GM12878 (cell line): ENCODE measurements at regions not wholly inside any gene's neighbourhood (a gene's known extent, or its start where the extent isn't known, plus 50 kb on each side); places are given as distances from the start of the nearest gene placed in this dataset.

Experiments
- ATAC-seq: fragments of 200-7000 bp; cut with Tn5 transposase; 3 replicates; pipeline ENCODE4 v1.9.1; 2020; ENCODE audit warnings: mild to moderate bottlenecking, moderate library complexity
- BruUV-seq: library from RNA; stranded (reverse); fragments of 400-500 nt; replicated peaks from 2 replicates; lab custom pipeline; 2021; lab: Mats Ljungman, UMichigan
- CTCF ChIA-PET: fragments of 300-600 bp; sonication (Branson Sonifier 250); formaldehyde crosslinking; extraction: SDS; loops from one replicate; lab custom pipeline; 2021; ENCODE audit warnings: inconsistent platforms; lab: Yijun Ruan, JAX
- POLR2A ChIA-PET: fragments of 350-600 bp; formaldehyde crosslinking; extraction: SDS; loops from one replicate; lab custom pipeline; 2021; ENCODE audit warnings: inconsistent platforms; lab: Charles Lee
- RAD21 ChIA-PET: fragments of 300-600 bp; sonication (Branson Sonifier 250); formaldehyde crosslinking; loops from one replicate; lab custom pipeline; 2023; ENCODE audit warnings: antibody characterized with exemption; ENCODE audit not compliant: unreplicated experiment; lab: Charles Lee
- SMC1A ChIA-PET: fragments of 300-600 bp; sonication (Branson Sonifier 250); formaldehyde crosslinking; loops from one replicate; lab custom pipeline; 2023; ENCODE audit not compliant: unreplicated experiment, uncharacterized antibody; lab: Charles Lee
- DNase-seq: peaks from one replicate; pipeline ENCODE4 v3.0.0-alpha.2; 2011; ENCODE audit warnings: low read depth, low spot score
- FAIRE-seq: peaks from 3 replicates; lab custom pipeline; 2011; peaks lifted over from hg19 to GRCh38; lab: Jason Lieb, UNC
- H2AFZ ChIP-seq: 2 replicates; pipeline ENCODE4 v1.6.0; 2011; ENCODE audit warnings: low read depth, low read length, control low read depth; ENCODE audit not compliant: control insufficient read depth
- H3K27ac ChIP-seq: 2 replicates; pipeline ENCODE4 v1.5.1; 2011; ENCODE audit warnings: control low read depth; ENCODE audit not compliant: control insufficient read depth, insufficient read depth
- H3K27me3 ChIP-seq, 2 experiments: replicated peaks in 1 of 2; 2 replicates each; pipeline versions ENCODE4 v1.6.0 to v1.6.1; 2011; ENCODE audit warnings: low read length in 1 of 2; ENCODE audit not compliant: control insufficient read depth in 2 of 2, insufficient read depth in 2 of 2
- H3K36me3 ChIP-seq, 2 experiments: 2 replicates each; pipeline ENCODE4 v1.5.1; 2011; ENCODE audit warnings: low read length in 1 of 2; ENCODE audit not compliant: control insufficient read depth in 2 of 2, insufficient read depth in 2 of 2
- H3K4me1 ChIP-seq: 2 replicates; pipeline ENCODE4 v1.6.1; 2011; ENCODE audit warnings: mild to moderate bottlenecking, low read length, moderate library complexity, mixed read lengths; ENCODE audit not compliant: control insufficient read depth, insufficient read depth
- H3K4me2 ChIP-seq: 2 replicates; pipeline ENCODE4 v1.6.0; 2011; ENCODE audit warnings: control low read depth; ENCODE audit not compliant: control insufficient read depth, insufficient read depth
- H3K4me3 ChIP-seq: fragments of 200-600 bp; sonication (generic); 2 replicates; pipeline ENCODE4 v1.5.1; 2016
- H3K79me2 ChIP-seq: 2 replicates; pipeline ENCODE4 v1.6.0; 2011; ENCODE audit warnings: low read length; ENCODE audit not compliant: control insufficient read depth, insufficient read depth
- H3K9ac ChIP-seq: 2 replicates; pipeline ENCODE4 v1.8.0; 2011; ENCODE audit warnings: low read length, control low read depth, mixed read lengths; ENCODE audit not compliant: control insufficient read depth, insufficient read depth
- H3K9me3 ChIP-seq: replicated peaks from 3 replicates; pipeline ENCODE4 v1.5.1; 2011; ENCODE audit warnings: mild to moderate bottlenecking, low read length; ENCODE audit not compliant: control insufficient read depth, insufficient read depth
- H4K20me1 ChIP-seq: 2 replicates; pipeline ENCODE4 v1.6.0; 2011; ENCODE audit not compliant: control insufficient read depth, insufficient read depth
- ATF3 ChIP-seq: IDR thresholded peaks from 2 replicates; pipeline ENCODE4 v1.6.1; 2011; ENCODE audit warnings: low read depth, mild to moderate bottlenecking, low read length, moderate library complexity, borderline replicate concordance; ENCODE audit errors: extremely low read depth
- BCL3 ChIP-seq: IDR thresholded peaks from 2 replicates; pipeline ENCODE4 v1.6.1; 2011; ENCODE audit warnings: borderline replicate concordance, low read depth, mild to moderate bottlenecking, moderate library complexity, low read length; ENCODE audit not compliant: insufficient read depth, poor library complexity, severe bottlenecking
- BCLAF1 ChIP-seq: fragments of 450-650 bp; IDR thresholded peaks from 2 replicates; pipeline ENCODE4 v1.6.1; 2017; ENCODE audit warnings: antibody characterized with exemption, mild to moderate bottlenecking, moderate library complexity
- HCFC1 ChIP-seq: fragments of 150-350 bp; IDR thresholded peaks from 2 replicates; pipeline ENCODE4 v1.6.1; 2014; ENCODE audit warnings: low read length
- HDAC2 ChIP-seq: fragments of 200-600 bp; sonication (generic); IDR thresholded peaks from 2 replicates; pipeline ENCODE4 v1.6.1; 2017
- IKZF2 ChIP-seq, 2 experiments: fragments of 450-650 bp; IDR thresholded peaks; 2 replicates each; pipeline ENCODE4 v1.6.1; 2017; ENCODE audit warnings: mild to moderate bottlenecking in 2 of 2, moderate library complexity in 2 of 2
- JUNB ChIP-seq: IDR thresholded peaks from 2 replicates; pipeline ENCODE4 v1.6.1; 2016; ENCODE audit warnings: antibody characterized with exemption, mild to moderate bottlenecking
- MTA2 ChIP-seq: fragments of 450-650 bp; IDR thresholded peaks from 2 replicates; pipeline ENCODE4 v1.6.1; 2016; ENCODE audit warnings: low read depth, mild to moderate bottlenecking, moderate library complexity
- MYC ChIP-seq: IDR thresholded peaks from 2 replicates; pipeline ENCODE4 v1.6.1; 2011; ENCODE audit warnings: mild to moderate bottlenecking, low read length, moderate library complexity, inconsistent platforms; ENCODE audit not compliant: insufficient read depth, insufficient replicate concordance, insufficient read length, severe bottlenecking
- NBN ChIP-seq: fragments of 450-650 bp; IDR thresholded peaks from 2 replicates; pipeline ENCODE4 v1.6.1; 2016
- NR2C1 ChIP-seq: fragments of 450-650 bp; IDR thresholded peaks from 2 replicates; pipeline ENCODE4 v1.6.1; 2017; ENCODE audit warnings: antibody characterized with exemption, mild to moderate bottlenecking, moderate library complexity
- RAD51 ChIP-seq: fragments of 450-650 bp; IDR thresholded peaks from 2 replicates; pipeline ENCODE4 v1.6.1; 2016; ENCODE audit warnings: moderate library complexity, mild to moderate bottlenecking, inconsistent platforms
- RELA ChIP-seq: fragments of 450-650 bp; IDR thresholded peaks from 2 replicates; pipeline ENCODE4 v1.8.0; 2014; ENCODE audit warnings: borderline replicate concordance; ENCODE audit not compliant: partially characterized antibody
- SMAD1 ChIP-seq: fragments of 450-650 bp; IDR thresholded peaks from 2 replicates; pipeline ENCODE4 v1.6.1; 2018; ENCODE audit warnings: mild to moderate bottlenecking, low read depth; ENCODE audit not compliant: partially characterized antibody
- SREBF2 ChIP-seq: IDR thresholded peaks from 2 replicates; pipeline ENCODE4 v1.6.1; 2012; ENCODE audit warnings: mild to moderate bottlenecking, low read length
- SUPT20H ChIP-seq: IDR thresholded peaks from 2 replicates; pipeline ENCODE4 v1.6.1; 2011; ENCODE audit warnings: low read depth, mild to moderate bottlenecking, low read length, moderate library complexity, borderline replicate concordance; ENCODE audit not compliant: control insufficient read depth
- USF1 ChIP-seq: IDR thresholded peaks from 2 replicates; pipeline ENCODE4 v1.6.1; 2011; ENCODE audit warnings: borderline replicate concordance, low read depth, mild to moderate bottlenecking, moderate library complexity, mixed read lengths, low read length; ENCODE audit not compliant: insufficient read depth; ENCODE audit errors: extremely low read length
- USF2 ChIP-seq: IDR thresholded peaks from 2 replicates; pipeline ENCODE4 v1.6.1; 2011; ENCODE audit warnings: low read depth, low read length, improper control_type of control experiment, borderline replicate concordance
- ZNF274 ChIP-seq: IDR thresholded peaks from one replicate; pipeline ENCODE4 v1.8.0; 2011; ENCODE audit not compliant: insufficient read length, insufficient read depth
- WGBS: methylation state at CpG from one replicate; pipeline ENCODE4 v1.1.6; 2016; ENCODE audit warnings: low lambda C conversion rate; ENCODE audit not compliant: insufficient replicate concordance, insufficient coverage; ENCODE audit errors: missing lambda C conversion rate; 5-methylcytosine and 5-hydroxymethylcytosine counted together
- in situ Hi-C: fragments of 300-500 bp; cut with MboI; formaldehyde crosslinking; loops from 9 replicates; pipeline ENCODE4 v1.14.3; 2018; ENCODE audit warnings: mixed read lengths
- intact Hi-C: fragments of 100-400 bp; cut with micrococcal nuclease; formaldehyde crosslinking; loops from one replicate; pipeline ENCODE4 v1.14.2; 2022; ENCODE audit not compliant: unreplicated experiment

GRCh38 chr4:72858328-72858727 is 211.2 kb downstream of the COX18 start (continued):
- no peak for TF ChIP-seq USF2
- no peak for TF ChIP-seq BCLAF1
- TF ChIP-seq HCFC1, result no peak
- no peak for TF ChIP-seq ATF3
- TF ChIP-seq ZNF274, result no peak
- no peak for TF ChIP-seq SMAD1
- no peak for TF ChIP-seq NBN
- no peak for TF ChIP-seq IKZF2 (IDR thresholded peaks at IDR 0.05)

GRCh38 chr4:72857787-72858186 is 211.7 kb downstream of the COX18 start:
- intact Hi-C loops, result no loop called here
- Histone ChIP-seq H3K79me2 (no peaks in the 10 kb centered on the region), H3K36me3 (no peaks in the 10 kb centered on the region), H2AFZ (no peak overlapping the region), H3K27me3 (no peaks in the 10 kb centered on the region), H3K27ac (no peak overlapping the region), H3K4me3 (no peak overlapping the region), H3K4me2 (no peak overlapping the region), H3K9ac (no peak overlapping the region), H3K4me1 (no peaks in the 10 kb centered on the region), H4K20me1 (no peaks in the 10 kb centered on the region), H3K9me3 (no peaks in the 10 kb centered on the region)
- DNase-seq, result no peak
- BruUV-seq, result no TSS peak
- SMC1A ChIA-PET, result no interaction called here
- ATAC-seq, result no peak
- RAD21 ChIA-PET, result no interaction called here
- CTCF ChIA-PET, result no interaction called here
- 9% methylated on average over 2 of the region's 2 CpGs for WGBS
- in situ Hi-C loops, result no loop called here
- POLR2A ChIA-PET, result no interaction called here
- no peak for FAIRE-seq
- TF ChIP-seq BCL3 (no peak), NR2C1 (no peak), RAD51 (no peak), IKZF2 (IDR thresholded peaks at IDR 0.05) (no peak), MYC (no peak), RELA (no peak), USF1 (no peak), HDAC2 (no peak), SUPT20H (no peak), MTA2 (no peak), HCFC1 (no peak), SREBF2 (no peak), JUNB (no peak)
